Left kidney (tissue), 1 donor: ENCODE measurements at regions not wholly inside any gene's neighbourhood (a gene's known extent, or its start where the extent isn't known, plus 50 kb on each side); places are given as distances from the start of the nearest gene placed in this dataset.
"Not testable (repeated sequence)": the region's sequence is repeated elsewhere in the genome, so short reads cannot be mapped to it uniquely, and the experiment has no call there.

Source experiments
- DNase-seq: peaks from one replicate; pipeline ENCODE4 v3.0.0-alpha.2; 2013

- no peak for DNase-seq
Observed at GRCh38 chr2:193446967-193447366, 1252.2 kb upstream of the TMEFF2 start.

GRCh38 chr2:193442293-193442692, 1247.6 kb upstream of the TMEFF2 start:
- DNase-seq: no peak

GRCh38 chr2:193428336-193428818, 1233.6 kb upstream of the TMEFF2 start:
- DNase-seq: peak; percentile 4

- DNase-seq: not testable (repeated sequence)
Observed at GRCh38 chr2:193412368-193412767, 1217.6 kb upstream of the TMEFF2 start.

- no peak for DNase-seq
Observed at GRCh38 chr2:193409951-193410350, 1215.2 kb upstream of the TMEFF2 start.

GRCh38 chr2:193382583-193382982, 1187.8 kb upstream of the TMEFF2 start:
- no peak for DNase-seq

GRCh38 chr2:193377789-193378188, 1183.1 kb upstream of the TMEFF2 start:
- DNase-seq: no peak

- DNase-seq: no peak
Observed at GRCh38 chr2:193373120-193373519, 1178.4 kb upstream of the TMEFF2 start.

- no peak for DNase-seq
Observed at GRCh38 chr2:193371200-193371599, 1176.5 kb upstream of the TMEFF2 start.

- DNase-seq: no peak
Observed at GRCh38 chr2:193368615-193369014, 1173.9 kb upstream of the TMEFF2 start.

- DNase-seq: no peak
Observed at GRCh38 chr2:193357508-193357907, 1162.8 kb upstream of the TMEFF2 start.

GRCh38 chr2:193352665-193353242, 1158.0 kb upstream of the TMEFF2 start:
- not testable (repeated sequence) for DNase-seq

- DNase-seq: no peak
Observed at GRCh38 chr2:193350509-193350908, 1155.8 kb upstream of the TMEFF2 start.

- DNase-seq: no peak
Observed at GRCh38 chr2:193349642-193350041, 1154.9 kb upstream of the TMEFF2 start.

- DNase-seq: no peak
Observed at GRCh38 chr2:193348055-193348454, 1153.3 kb upstream of the TMEFF2 start.

GRCh38 chr2:193336781-193337180, 1142.0 kb upstream of the TMEFF2 start:
- DNase-seq: no peak

- DNase-seq: no peak
Observed at GRCh38 chr2:193334401-193334800, 1139.7 kb upstream of the TMEFF2 start.

GRCh38 chr2:193333539-193333938, 1138.8 kb upstream of the TMEFF2 start:
- DNase-seq: no peak

- no peak for DNase-seq
Observed at GRCh38 chr2:193332941-193333340, 1138.2 kb upstream of the TMEFF2 start.

GRCh38 chr2:193331676-193332075, 1136.9 kb upstream of the TMEFF2 start:
- DNase-seq: no peak

GRCh38 chr2:193326296-193326695, 1131.6 kb upstream of the TMEFF2 start:
- DNase-seq: no peak

GRCh38 chr2:193315428-193316091, 1120.8 kb upstream of the TMEFF2 start:
- DNase-seq: no peak

GRCh38 chr2:193303464-193303863, 1108.7 kb upstream of the TMEFF2 start:
- DNase-seq: no peak

GRCh38 chr2:193294371-193294770, 1099.6 kb upstream of the TMEFF2 start:
- no peak for DNase-seq
